GM23338 (cell line): ENCODE measurements at regions not wholly inside any gene's neighbourhood (a gene's known extent, or its start where the extent isn't known, plus 50 kb on each side); places are given as distances from the start of the nearest gene placed in this dataset.

Source experiments
- ATAC-seq: fragments of 200-7000 bp; cut with Tn5 transposase; 3 replicates; pipeline ENCODE4 v1.9.1; 2020
- DNase-seq: peaks from one replicate; pipeline ENCODE4 v3.0.0-alpha.2; 2015; ENCODE audit warnings: low spot score
- H2AFZ ChIP-seq: fragments of 200-600 bp; sonication (generic); 2 replicates; pipeline ENCODE4 v1.8.0; 2016; ENCODE audit warnings: antibody characterized with exemption, mild to moderate bottlenecking, moderate library complexity
- H3F3A ChIP-seq: fragments of 200-600 bp; sonication (generic); replicated peaks from 2 replicates; pipeline ENCODE4 v1.8.0; 2017; ENCODE audit warnings: antibody characterized with exemption, mixed run types, low read depth
- H3K27ac ChIP-seq: fragments of 200-600 bp; sonication (generic); 2 replicates; pipeline ENCODE4 v1.6.1; 2016; ENCODE audit warnings: low read depth
- H3K27me3 ChIP-seq: fragments of 200-600 bp; sonication (generic); 2 replicates; pipeline ENCODE4 v1.8.0; 2016; ENCODE audit warnings: mild to moderate bottlenecking, mixed run types, moderate library complexity; ENCODE audit not compliant: insufficient read depth
- H3K36me3 ChIP-seq: fragments of 200-600 bp; sonication (generic); 2 replicates; pipeline ENCODE4 v1.8.0; 2016; ENCODE audit warnings: mild to moderate bottlenecking; ENCODE audit not compliant: insufficient read depth
- H3K4me1 ChIP-seq: fragments of 200-600 bp; sonication (generic); 2 replicates; pipeline ENCODE4 v1.8.0; 2016; ENCODE audit warnings: mild to moderate bottlenecking, moderate library complexity; ENCODE audit not compliant: insufficient read depth
- H3K4me2 ChIP-seq: fragments of 200-600 bp; sonication (generic); 2 replicates; pipeline ENCODE4 v1.7.1; 2017; ENCODE audit warnings: mixed run types
- H3K4me3 ChIP-seq: fragments of 200-600 bp; sonication (generic); 2 replicates; pipeline ENCODE4 v1.6.1; 2016; ENCODE audit warnings: mixed run types
- H3K79me2 ChIP-seq: fragments of 200-600 bp; sonication (generic); replicated peaks from 2 replicates; pipeline ENCODE4 v1.8.0; 2017; ENCODE audit warnings: mild to moderate bottlenecking; ENCODE audit not compliant: insufficient read depth
- H3K9me2 ChIP-seq: fragments of 200-600 bp; sonication (generic); 2 replicates; pipeline ENCODE4 v1.8.0; 2017; ENCODE audit not compliant: insufficient read depth
- H4K20me1 ChIP-seq: fragments of 200-600 bp; sonication (generic); replicated peaks from 2 replicates; pipeline ENCODE4 v1.8.0; 2017; ENCODE audit warnings: mild to moderate bottlenecking; ENCODE audit not compliant: insufficient read depth
- H3K27ac Mint-ChIP-seq: 2 replicates; pipeline ENCODE4 v1.8.0; 2020; ENCODE audit warnings: inconsistent platforms, mild to moderate bottlenecking, moderate library complexity, mixed read lengths
- H3K27me3 Mint-ChIP-seq: 3 replicates; pipeline ENCODE4 v1.8.0; 2022; ENCODE audit warnings: low read depth, mild to moderate bottlenecking, moderate library complexity, mixed read lengths, inconsistent platforms; ENCODE audit not compliant: insufficient read depth, poor library complexity
- H3K36me3 Mint-ChIP-seq: 3 replicates; pipeline ENCODE4 v1.8.0; 2021; ENCODE audit warnings: low read depth, mild to moderate bottlenecking, inconsistent platforms, moderate library complexity, mixed read lengths
- H3K4me1 Mint-ChIP-seq: 3 replicates; pipeline ENCODE4 v1.8.0; 2020; ENCODE audit warnings: mild to moderate bottlenecking, inconsistent platforms, mixed read lengths
- H3K4me3 Mint-ChIP-seq: 3 replicates; pipeline ENCODE4 v1.8.0; 2021; ENCODE audit warnings: moderate library complexity, mild to moderate bottlenecking, inconsistent platforms, mixed read lengths
- H3K9me3 Mint-ChIP-seq: 3 replicates; pipeline ENCODE4 v1.8.0; 2020; ENCODE audit warnings: moderate library complexity, mild to moderate bottlenecking, inconsistent platforms, mixed read lengths
- NANOG ChIP-seq: IDR thresholded peaks from 2 replicates; pipeline ENCODE4 v1.6.1; 2016; ENCODE audit warnings: antibody characterized with exemption, borderline replicate concordance
- POLR2AphosphoS5 ChIP-seq: IDR thresholded peaks from 2 replicates; pipeline ENCODE4 v1.6.1; 2016; ENCODE audit warnings: antibody characterized with exemption, low read depth
- REST ChIP-seq: IDR thresholded peaks from one replicate; pipeline ENCODE4 v1.6.1; 2018; ENCODE audit warnings: antibody characterized with exemption; ENCODE audit not compliant: unreplicated experiment
- ZNF114 ChIP-seq: fragments of 250-450 bp; sonication (Bioruptor Pico); IDR thresholded peaks from 2 replicates; pipeline ENCODE4 v1.5.0; 2020; ENCODE audit warnings: mild to moderate bottlenecking, moderate library complexity
- ZNF462 ChIP-seq: fragments of 250-450 bp; sonication (Bioruptor Pico); IDR thresholded peaks from 2 replicates; pipeline ENCODE4 v1.5.0; 2020; ENCODE audit warnings: mild to moderate bottlenecking, moderate library complexity

- TF ChIP-seq ZNF462 (CRISPR knock-in tag): no peak
- no peak for TF ChIP-seq REST
- no peak for TF ChIP-seq POLR2AphosphoS5
These were observed 163.7 kb upstream of the AHR start (continued) for GRCh38 chr7:17134786-17135185.

- H3K36me3 Mint-ChIP-seq: no peaks in the 10 kb centered on the region
- H3K4me3 Mint-ChIP-seq: no peak overlapping the region
- Histone ChIP-seq H3K27me3 (no peaks in the 10 kb centered on the region), H2AFZ (no peak overlapping the region), H3K4me3 (no peak overlapping the region), H3K9me2 (no peaks in the 10 kb centered on the region), H4K20me1 (no peaks in the 10 kb centered on the region), H3K4me1 (no peaks in the 10 kb centered on the region), H3K27ac (no peak overlapping the region), H3K79me2 (no peaks in the 10 kb centered on the region), H3K36me3 (no peaks in the 10 kb centered on the region), H3K4me2 (no peak overlapping the region), H3F3A (no peaks in the 10 kb centered on the region)
- DNase-seq: no peak
- no peaks in the 10 kb centered on the region for H3K9me3 Mint-ChIP-seq
- no peak overlapping the region for H3K27ac Mint-ChIP-seq
- H3K4me1 Mint-ChIP-seq: no peaks in the 10 kb centered on the region
- ATAC-seq: no peak
- H3K27me3 Mint-ChIP-seq: no peaks in the 10 kb centered on the region
- no peak for TF ChIP-seq ZNF114 (CRISPR knock-in tag)
- TF ChIP-seq ZNF462 (CRISPR knock-in tag): no peak
- no peak for TF ChIP-seq NANOG
These were observed 162.3 kb upstream of the AHR start for GRCh38 chr7:17136126-17136525.
